SK-N-SH (cell line): ENCODE measurements at regions not wholly inside any gene's neighbourhood (a gene's known extent, or its start where the extent isn't known, plus 50 kb on each side); places are given as distances from the start of the nearest gene placed in this dataset.

Experiments
- CTCF ChIA-PET: fragments of 300-600, 350-600 bp; formaldehyde crosslinking; extraction: SDS; loops from one replicate; lab custom pipeline; 2021; lab: Yijun Ruan, JAX
- POLR2A ChIA-PET: fragments of 350-600 bp; sonication (Branson Sonifier 250); formaldehyde crosslinking; extraction: SDS; loops from one replicate; lab custom pipeline; 2020; ENCODE audit warnings: antibody characterized with exemption, inconsistent platforms; lab: Yijun Ruan, JAX
- DNase-seq: peaks from one replicate; pipeline ENCODE4 v3.0.0; 2012
- H2AFZ ChIP-seq: fragments of 200-600 bp; sonication (generic); 2 replicates; pipeline ENCODE4 v1.8.1; 2016; ENCODE audit warnings: antibody characterized with exemption, mild to moderate bottlenecking, low read depth
- H3F3A ChIP-seq: fragments of 200-600 bp; sonication (generic); replicated peaks from 2 replicates; pipeline ENCODE3; 2016; ENCODE audit warnings: antibody characterized with exemption, mild to moderate bottlenecking; ENCODE audit not compliant: insufficient read depth
- H3K27ac ChIP-seq, 2 experiments: fragments of 200-500 bp in 1 of 2; fragments of 200-600 bp in 1 of 2; sonication (Bioruptor generic) in 1 of 2; sonication (generic), shearing (Covaris generic) in 1 of 2; 2 replicates each; pipeline versions ENCODE4 v1.5.1 to v1.6.1; 2014 to 2016; ENCODE audit warnings: low read depth in 2 of 2, inconsistent platforms in 1 of 2, low read length in 1 of 2, mild to moderate bottlenecking in 1 of 2, mixed read lengths in 1 of 2
- H3K27me3 ChIP-seq: fragments of 200-600 bp; sonication (generic), shearing (Covaris generic); 2 replicates; pipeline ENCODE4 v1.6.1; 2016; ENCODE audit warnings: mixed run types; ENCODE audit not compliant: insufficient read depth
- H3K36me3 ChIP-seq, 2 experiments: fragments of 200-500 bp in 1 of 2; fragments of 200-600 bp in 1 of 2; sonication (Bioruptor generic) in 1 of 2; sonication (generic) in 1 of 2; replicated peaks in 1 of 2; 2 replicates each; pipeline versions ENCODE3 to v1.5.1; 2014 to 2016; ENCODE audit warnings: low read length in 1 of 2, mild to moderate bottlenecking in 1 of 2; ENCODE audit not compliant: insufficient read depth in 2 of 2, control insufficient read depth in 1 of 2
- H3K4me1 ChIP-seq, 2 experiments: fragments of 200-500 bp in 1 of 2; fragments of 200-600 bp in 1 of 2; sonication (Bioruptor generic) in 1 of 2; sonication (generic), shearing (Covaris generic) in 1 of 2; 2 replicates each; pipeline versions ENCODE4 v1.5.1 to v1.6.1; 2014 to 2016; ENCODE audit warnings: low read depth in 1 of 2, low read length in 1 of 2, mixed run types in 1 of 2; ENCODE audit not compliant: insufficient read depth in 2 of 2, control insufficient read depth in 1 of 2
- H3K4me2 ChIP-seq: fragments of 200-600 bp; sonication (generic), shearing (Covaris generic); 2 replicates; pipeline ENCODE4 v1.6.1; 2017; ENCODE audit warnings: mixed run types
- H3K4me3 ChIP-seq, 2 experiments: fragments of 200-500 bp in 1 of 2; fragments of 200-600 bp in 1 of 2; sonication (Bioruptor generic) in 1 of 2; sonication (generic), shearing (Covaris generic) in 1 of 2; 2 replicates each; pipeline versions ENCODE4 v1.5.1 to v1.8.1; 2014 to 2016; ENCODE audit warnings: low read depth in 2 of 2, inconsistent platforms in 1 of 2, low read length in 1 of 2, mild to moderate bottlenecking in 1 of 2, mixed read lengths in 1 of 2, moderate library complexity in 1 of 2
- H3K79me2 ChIP-seq: fragments of 200-600 bp; sonication (generic); 2 replicates; pipeline ENCODE4 v1.8.1; 2017; ENCODE audit warnings: mild to moderate bottlenecking; ENCODE audit not compliant: insufficient read depth
- H3K9ac ChIP-seq: fragments of 200-600 bp; sonication (generic); 2 replicates; pipeline ENCODE4 v1.6.1; 2017; ENCODE audit warnings: mixed run types
- H3K9me2 ChIP-seq: fragments of 200-600 bp; sonication (generic); 2 replicates; pipeline ENCODE4 v1.6.1; 2017; ENCODE audit warnings: mixed run types
- H3K9me3 ChIP-seq: fragments of 200-600 bp; sonication (generic); 2 replicates; pipeline ENCODE4 v1.6.1; 2017; ENCODE audit warnings: mixed run types, mild to moderate bottlenecking, moderate library complexity
- H4K20me1 ChIP-seq: fragments of 200-600 bp; sonication (generic); 2 replicates; pipeline ENCODE4 v1.6.1; 2017; ENCODE audit warnings: mild to moderate bottlenecking, mixed run types; ENCODE audit not compliant: insufficient read depth
- EP300 ChIP-seq, 2 experiments: IDR thresholded peaks; 2 replicates each; pipeline versions ENCODE4 v1.4.0 to v1.6.1; 2012; ENCODE audit warnings: borderline replicate concordance in 1 of 2, low read depth in 1 of 2, low read length in 1 of 2
- FOXJ3 ChIP-seq: sonication (generic); formaldehyde crosslinking; IDR thresholded peaks from 2 replicates; pipeline ENCODE4 v1.5.1; 2020; ENCODE audit warnings: mild to moderate bottlenecking, missing genetic modification reagents
- GATA2 ChIP-seq: sonication (generic); formaldehyde crosslinking; IDR thresholded peaks from 2 replicates; pipeline ENCODE4 v1.5.0; 2020; ENCODE audit warnings: mild to moderate bottlenecking, missing genetic modification reagents
- IRF3 ChIP-seq: fragments of 150-350 bp; IDR thresholded peaks from 2 replicates; pipeline ENCODE4 v1.6.1; 2016; ENCODE audit warnings: mild to moderate bottlenecking, low read depth, low read length
- MEF2A ChIP-seq: IDR thresholded peaks from 2 replicates; pipeline ENCODE4 v1.4.0; 2012; ENCODE audit warnings: low read depth, borderline replicate concordance
- MXI1 ChIP-seq: IDR thresholded peaks from 2 replicates; pipeline ENCODE4 v1.6.1; 2012; ENCODE audit warnings: mild to moderate bottlenecking, low read depth, low read length, improper control_type of control experiment
- NFIC ChIP-seq: IDR thresholded peaks from 2 replicates; pipeline ENCODE4 v1.4.0; 2012; ENCODE audit warnings: borderline replicate concordance
- NRF1 ChIP-seq: IDR thresholded peaks from 2 replicates; pipeline ENCODE4 v1.6.1; 2012; ENCODE audit warnings: low read depth, mild to moderate bottlenecking, low read length
- RCOR1 ChIP-seq: fragments of 150-350 bp; IDR thresholded peaks from 2 replicates; pipeline ENCODE4 v1.6.1; 2017; ENCODE audit warnings: antibody characterized with exemption, low read length
- RFX5 ChIP-seq: IDR thresholded peaks from 2 replicates; pipeline ENCODE4 v1.6.1; 2012; ENCODE audit warnings: mild to moderate bottlenecking, improper control_type of control experiment, low read length
- RXRA ChIP-seq: IDR thresholded peaks from 2 replicates; pipeline ENCODE4 v1.4.0; 2012; ENCODE audit warnings: low read depth, mild to moderate bottlenecking, borderline replicate concordance
- SMC3 ChIP-seq: IDR thresholded peaks from 2 replicates; pipeline ENCODE4 v1.6.1; 2012; ENCODE audit warnings: low read depth, low read length, improper control_type of control experiment
- TCF12 ChIP-seq: IDR thresholded peaks from 2 replicates; pipeline ENCODE4 v1.4.0; 2012
- USF1 ChIP-seq: IDR thresholded peaks from 2 replicates; pipeline ENCODE4 v1.4.0; 2012; ENCODE audit warnings: low read depth, borderline replicate concordance
- USF2 ChIP-seq: fragments of 150-350 bp; IDR thresholded peaks from 2 replicates; pipeline ENCODE4 v1.6.1; 2017; ENCODE audit warnings: antibody characterized with exemption, low read length, low read depth, borderline replicate concordance
- WGBS: methylation state at CpG from one replicate; pipeline ENCODE4 v1.1.6; 2017; ENCODE audit warnings: low lambda C conversion rate; 5-methylcytosine and 5-hydroxymethylcytosine counted together

GRCh38 chr20:24797745-24798655 lies 151.1 kb upstream of the CST7 start:
- H3K9me3 ChIP-seq = no peaks in the 10 kb centered on the region
- H3K27ac ChIP-seq = no peak overlapping the region
- no peak for TF ChIP-seq RFX5
- no peak for TF ChIP-seq NRF1
- no peak for TF ChIP-seq MEF2A
- TF ChIP-seq RXRA = no peak
- TF ChIP-seq GATA2 (CRISPR knock-in tag) = no peak
- no peak for TF ChIP-seq NFIC
- no peak for TF ChIP-seq USF2
- TF ChIP-seq, all 33 proteins: peak for 0
- Histone ChIP-seq H3K4me1 (no peaks in the 10 kb centered on the region; a peak in 1 of 4 replicates), H3K27me3 (no peaks in the 10 kb centered on the region), H3F3A (no peaks in the 10 kb centered on the region), H3K79me2 (no peaks in the 10 kb centered on the region), H3K4me3 (no peak overlapping the region), H3K9ac (no peak overlapping the region), H3K9me2 (no peaks in the 10 kb centered on the region), H3K4me2 (no peak overlapping the region), H2AFZ (no peak overlapping the region), H3K36me3 (no peaks in the 10 kb centered on the region), H4K20me1 (no peaks in the 10 kb centered on the region)
- WGBS = 33% methylated on average over 5 of the region's 19 CpGs
- DNase-seq = no peak
- CTCF ChIA-PET = interaction anchor here (0.7 to 1.5 kb wide), 5 partner anchors 9 to 120 kb away, joined by 3 to 4 read pairs (median 3); no protein-coding TSS in a partner anchor
- POLR2A ChIA-PET = no interaction called here

GRCh38 chr20:24798930-24799705 lies 150.0 kb upstream of the CST7 start:
- no peaks in the 10 kb centered on the region for H3K79me2 ChIP-seq
- TF ChIP-seq MXI1 (no peak), USF1 (no peak), USF2 (no peak), NRF1 (no peak), FOXJ3 (CRISPR knock-in tag) (no peak), TCF12 (no peak), RCOR1 (no peak), IRF3 (no peak), GATA2 (CRISPR knock-in tag) (no peak), EP300 (IDR thresholded peaks at IDR 0.05; ENCODE audit: borderline replicate concordance in 1 of 2, low read depth in 1 of 2, low read length in 1 of 2) (no peak), SMC3 (no peak)
- no peak overlapping the region for H3K9ac ChIP-seq
- WGBS = 19% methylated on average over 10 of the region's 13 CpGs
- ChIA-PET CTCF (interaction anchor here (1.2 to 1.5 kb wide), 2 partner anchors 8 to 119 kb away, joined by 3 to 4 read pairs; no protein-coding TSS in a partner anchor), POLR2A (no interaction called here)
- H3K9me2 ChIP-seq = no peaks in the 10 kb centered on the region
- H3K27ac ChIP-seq = no peak overlapping the region
- no peaks in the 10 kb centered on the region; a peak in 1 of 4 replicates for H3K4me1 ChIP-seq
- no peak overlapping the region for H2AFZ ChIP-seq
- H3F3A ChIP-seq = no peaks in the 10 kb centered on the region
- H3K4me2 ChIP-seq = no peak overlapping the region
- H3K36me3 ChIP-seq = no peaks in the 10 kb centered on the region
- no peaks in the 10 kb centered on the region for H3K27me3 ChIP-seq
- no peaks in the 10 kb centered on the region for H3K9me3 ChIP-seq
- DNase-seq = peak; percentile 46
- H3K4me3 ChIP-seq = no peak overlapping the region
- no peaks in the 10 kb centered on the region for H4K20me1 ChIP-seq
